GM13976 (cell line): ENCODE measurements at regions not wholly inside any gene's neighbourhood (a gene's known extent, or its start where the extent isn't known, plus 50 kb on each side); places are given as distances from the start of the nearest gene placed in this dataset.
"Not testable (repeated sequence)": the region's sequence is repeated elsewhere in the genome, so short reads cannot be mapped to it uniquely, and the experiment has no call there.

ENCODE experiments used
- DNase-seq: peaks from one replicate; pipeline ENCODE4 v3.0.0; 2012; ENCODE audit warnings: low spot score
- CTCF ChIP-seq: IDR thresholded peaks from 2 replicates; pipeline ENCODE4 v1.5.1; 2012; ENCODE audit warnings: borderline replicate concordance, mild to moderate bottlenecking; ENCODE audit not compliant: insufficient read depth; ENCODE audit errors: extremely low read depth, missing control alignments, control extremely low read depth
- in situ Hi-C: fragments of 300-500 bp; cut with MboI; formaldehyde crosslinking; loops from one replicate; pipeline ENCODE4 v1.12.0; 2022; ENCODE audit warnings: low sequenced_read_pairs, mixed read lengths, inconsistent platforms; ENCODE audit not compliant: unreplicated experiment

GRCh38 chr6:156423075-156423474, 354.1 kb upstream of the ARID1B start:
- in situ Hi-C loops: no loop called here
- TF ChIP-seq CTCF: no peak
- DNase-seq: no peak

GRCh38 chr6:156421933-156422332, 355.2 kb upstream of the ARID1B start:
- DNase-seq: no peak
- in situ Hi-C loops: no loop called here

GRCh38 chr6:156421301-156421700, 355.9 kb upstream of the ARID1B start:
- in situ Hi-C loops, DNase-seq: not testable (repeated sequence)

More at GRCh38 chr6:156421933-156422332, 355.2 kb upstream of the ARID1B start:
- TF ChIP-seq CTCF: no peak

GRCh38 chr6:156420172-156420993, 356.8 kb upstream of the ARID1B start:
- in situ Hi-C loops: no loop called here
- no peak for TF ChIP-seq CTCF
- DNase-seq: no peak

DNA sequence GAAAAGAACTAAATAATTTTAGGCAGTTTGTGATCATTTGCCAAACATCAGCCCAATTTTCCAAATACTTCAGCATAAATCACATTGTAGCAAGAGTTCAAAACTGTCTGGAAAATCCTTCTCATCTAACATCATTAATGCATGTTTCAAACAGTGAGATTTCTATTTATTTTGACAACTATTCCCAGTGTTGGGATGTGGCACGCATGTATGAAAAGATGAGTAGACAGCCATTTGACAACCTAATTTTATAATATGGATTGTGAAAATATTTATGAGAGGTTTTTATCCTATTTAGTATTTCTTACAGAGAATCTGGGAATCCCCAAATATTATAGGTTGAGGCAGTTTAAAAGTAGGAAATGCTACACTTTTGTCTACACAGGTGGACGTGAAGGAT, 357.6 kb upstream of the ARID1B start:
- no peak for TF ChIP-seq CTCF
- no peak for DNase-seq
- in situ Hi-C loops: no loop called here

GRCh38 chr6:156418253-156418652, 358.9 kb upstream of the ARID1B start:
- in situ Hi-C loops: no loop called here
- no peak for DNase-seq
- no peak for TF ChIP-seq CTCF

GRCh38 chr6:156416391-156416790, 360.8 kb upstream of the ARID1B start:
- no peak for DNase-seq
- in situ Hi-C loops: no loop called here
- TF ChIP-seq CTCF: no peak
